A673 (cell line): ENCODE measurements at regions not wholly inside any gene's neighbourhood (a gene's known extent, or its start where the extent isn't known, plus 50 kb on each side); places are given as distances from the start of the nearest gene placed in this dataset.

Source experiments
- BruUV-seq: library from RNA; stranded (reverse); fragments of 400-500 nt; replicated peaks from 2 replicates; lab custom pipeline; 2021; lab: Mats Ljungman, UMichigan
- CTCF ChIA-PET: fragments of 300-600 bp; sonication (Branson Sonifier 250); formaldehyde crosslinking; loops from one replicate; lab custom pipeline; 2022; ENCODE audit warnings: antibody characterized with exemption; lab: Charles Lee
- POLR2A ChIA-PET: fragments of 300-600 bp; sonication (Branson Sonifier 250); formaldehyde crosslinking; loops from one replicate; lab custom pipeline; 2022; ENCODE audit warnings: antibody characterized with exemption; ENCODE audit not compliant: low non-redundant PET; lab: Charles Lee
- DNase-seq: peaks from one replicate; pipeline ENCODE4 v3.0.0-alpha.2; 2015; ENCODE audit warnings: low spot score
- H3K27ac ChIP-seq: fragments of 200-600 bp; sonication (generic); 2 replicates; pipeline ENCODE4 v1.5.1; 2016; ENCODE audit warnings: mixed run types, low read depth, mild to moderate bottlenecking, mixed read lengths, antibody characterized with exemption, low read length; ENCODE audit not compliant: poor library complexity, severe bottlenecking
- H3K27me3 ChIP-seq: fragments of 200-600 bp; sonication (generic); replicated peaks from 2 replicates; pipeline ENCODE4 v1.6.1; 2017; ENCODE audit warnings: mixed run types, low read depth, mild to moderate bottlenecking, mixed read lengths, antibody characterized with exemption, low read length; ENCODE audit not compliant: insufficient read depth, poor library complexity
- H3K36me3 ChIP-seq: fragments of 200-600 bp; sonication (generic); 2 replicates; pipeline ENCODE4 v1.6.1; 2016; ENCODE audit warnings: mixed run types, mild to moderate bottlenecking, mixed read lengths, antibody characterized with exemption, low read length; ENCODE audit not compliant: insufficient read depth, poor library complexity, severe bottlenecking
- H3K4me1 ChIP-seq: fragments of 200-600 bp; sonication (generic); 2 replicates; pipeline ENCODE4 v1.6.1; 2017; ENCODE audit warnings: mixed run types, mild to moderate bottlenecking, mixed read lengths, antibody characterized with exemption, low read length; ENCODE audit not compliant: insufficient read depth, poor library complexity, severe bottlenecking
- H3K4me3 ChIP-seq: fragments of 200-600 bp; sonication (generic); 2 replicates; pipeline ENCODE4 v1.5.1; 2016; ENCODE audit warnings: low read depth, mixed run types, mild to moderate bottlenecking, mixed read lengths, low read length; ENCODE audit not compliant: poor library complexity, severe bottlenecking
- H3K9me3 ChIP-seq: fragments of 200-600 bp; sonication (generic); 2 replicates; pipeline ENCODE4 v1.6.1; 2016; ENCODE audit warnings: mixed run types, low read depth, mild to moderate bottlenecking, mixed read lengths, antibody characterized with exemption, low read length; ENCODE audit not compliant: poor library complexity, severe bottlenecking
- EZH2 ChIP-seq: fragments of 200-600 bp; sonication (generic); IDR thresholded peaks from 2 replicates; pipeline ENCODE4 v1.6.1; 2017; ENCODE audit warnings: borderline replicate concordance, low read depth, mild to moderate bottlenecking, mixed read lengths, antibody characterized with exemption, low read length; ENCODE audit not compliant: poor library complexity, severe bottlenecking
- intact Hi-C: fragments of 100-400 bp; cut with micrococcal nuclease; formaldehyde crosslinking; loops from one replicate; pipeline ENCODE4 v1.10.0; 2022; ENCODE audit not compliant: unreplicated experiment
- TF ChIP-seq, protein P1 (sequence below): fragments of 300-800, 200-600 bp; sonication (generic); conservative IDR thresholded peaks from 2 replicates; pipeline ENCODE4 v1.5.1; 2017; ENCODE audit warnings: low read depth, mild to moderate bottlenecking, antibody characterized with exemption, low read length, moderate library complexity, mixed read lengths

- no TSS peak for BruUV-seq
- CTCF ChIA-PET: no interaction called here
- no peak overlapping the region for H3K27ac ChIP-seq
Measured at GRCh38 chr20:24872291-24873024, 76.6 kb upstream of the CST7 start.

GRCh38 chr20:24873025-24873620 lies 75.9 kb upstream of the CST7 start:
- TF ChIP-seq, protein P1, sequence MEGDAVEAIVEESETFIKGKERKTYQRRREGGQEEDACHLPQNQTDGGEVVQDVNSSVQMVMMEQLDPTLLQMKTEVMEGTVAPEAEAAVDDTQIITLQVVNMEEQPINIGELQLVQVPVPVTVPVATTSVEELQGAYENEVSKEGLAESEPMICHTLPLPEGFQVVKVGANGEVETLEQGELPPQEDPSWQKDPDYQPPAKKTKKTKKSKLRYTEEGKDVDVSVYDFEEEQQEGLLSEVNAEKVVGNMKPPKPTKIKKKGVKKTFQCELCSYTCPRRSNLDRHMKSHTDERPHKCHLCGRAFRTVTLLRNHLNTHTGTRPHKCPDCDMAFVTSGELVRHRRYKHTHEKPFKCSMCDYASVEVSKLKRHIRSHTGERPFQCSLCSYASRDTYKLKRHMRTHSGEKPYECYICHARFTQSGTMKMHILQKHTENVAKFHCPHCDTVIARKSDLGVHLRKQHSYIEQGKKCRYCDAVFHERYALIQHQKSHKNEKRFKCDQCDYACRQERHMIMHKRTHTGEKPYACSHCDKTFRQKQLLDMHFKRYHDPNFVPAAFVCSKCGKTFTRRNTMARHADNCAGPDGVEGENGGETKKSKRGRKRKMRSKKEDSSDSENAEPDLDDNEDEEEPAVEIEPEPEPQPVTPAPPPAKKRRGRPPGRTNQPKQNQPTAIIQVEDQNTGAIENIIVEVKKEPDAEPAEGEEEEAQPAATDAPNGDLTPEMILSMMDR: no peak
- TF ChIP-seq EZH2: no peak
- Histone ChIP-seq H3K4me1 (no peaks in the 10 kb centered on the region), H3K27ac (no peak overlapping the region), H3K27me3 (no peaks in the 10 kb centered on the region), H3K9me3 (no peaks in the 10 kb centered on the region), H3K36me3 (no peaks in the 10 kb centered on the region), H3K4me3 (no peak overlapping the region)
- BruUV-seq: no TSS peak
- ChIA-PET CTCF (no interaction called here), POLR2A (no interaction called here)
- DNase-seq: no peak
- intact Hi-C loops: no loop called here

More at GRCh38 chr20:24872291-24873024, 76.6 kb upstream of the CST7 start:
- H3K4me1 ChIP-seq: no peaks in the 10 kb centered on the region
- no peaks in the 10 kb centered on the region for H3K27me3 ChIP-seq
- intact Hi-C loops: no loop called here
- no peaks in the 10 kb centered on the region for H3K36me3 ChIP-seq
- H3K9me3 ChIP-seq: no peaks in the 10 kb centered on the region
- no peak for DNase-seq
- H3K4me3 ChIP-seq: no peak overlapping the region
- TF ChIP-seq, protein P1: no peak
- TF ChIP-seq EZH2: no peak
- POLR2A ChIA-PET: no interaction called here

GRCh38 chr20:24875078-24875477 lies 74.0 kb upstream of the CST7 start:
- Histone ChIP-seq H3K27ac (no peak overlapping the region), H3K4me1 (no peaks in the 10 kb centered on the region), H3K27me3 (no peaks in the 10 kb centered on the region), H3K4me3 (no peak overlapping the region), H3K36me3 (no peaks in the 10 kb centered on the region), H3K9me3 (no peaks in the 10 kb centered on the region)
- no TSS peak for BruUV-seq
- intact Hi-C loops: no loop called here
- ChIA-PET POLR2A (no interaction called here), CTCF (no interaction called here)
- no peak for TF ChIP-seq EZH2
- TF ChIP-seq, protein P1: no peak
- no peak for DNase-seq
